Endothelial cell of umbilical vein (primary cell): ENCODE measurements at regions not wholly inside any gene's neighbourhood (a gene's known extent, or its start where the extent isn't known, plus 50 kb on each side); places are given as distances from the start of the nearest gene placed in this dataset.

Source experiments
- BruUV-seq: library from RNA; stranded (reverse); fragments of 400-500 nt; replicated peaks from 2 replicates; lab custom pipeline; 2021; lab: Mats Ljungman, UMichigan
- CTCF ChIA-PET: fragments of 300-600, 350-600 bp; sonication (Branson Sonifier 250); formaldehyde crosslinking; loops from one replicate; lab custom pipeline; 2021; ENCODE audit warnings: antibody characterized with exemption, inconsistent platforms; lab: Charles Lee
- POLR2A ChIA-PET: fragments of 300-600, 350-600 bp; sonication (Branson Sonifier 250); formaldehyde crosslinking; loops from one replicate; lab custom pipeline; 2021; ENCODE audit warnings: antibody characterized with exemption, inconsistent platforms; lab: Charles Lee
- DNase-seq: peaks from one replicate; pipeline ENCODE4 v3.0.0-alpha.2; 2011; ENCODE audit warnings: low read depth, low spot score
- FAIRE-seq: peaks from 2 replicates; lab custom pipeline; 2011; peaks lifted over from hg19 to GRCh38; lab: Jason Lieb, UNC
- H2AFZ ChIP-seq: 2 replicates; pipeline ENCODE4 v1.6.0; 2012; ENCODE audit warnings: low read depth, low read length, control low read depth, inconsistent platforms
- H3K27ac ChIP-seq: 2 replicates; pipeline ENCODE4 v1.5.1; 2011; ENCODE audit warnings: low read depth, mild to moderate bottlenecking, control low read depth, low read length, moderate library complexity; ENCODE audit not compliant: insufficient read depth
- H3K27me3 ChIP-seq, 2 experiments: 2 replicates each; pipeline versions ENCODE4 v1.6.0 to v1.6.1; 2011; ENCODE audit warnings: low read length in 2 of 2, mixed read lengths in 1 of 2; ENCODE audit not compliant: control insufficient read depth in 2 of 2, insufficient read depth in 2 of 2
- H3K36me3 ChIP-seq, 2 experiments: 2 replicates in 1 of 2; 3 replicates in 1 of 2; pipeline ENCODE4 v1.5.1; 2011; ENCODE audit warnings: low read length in 2 of 2, mild to moderate bottlenecking in 1 of 2, moderate library complexity in 1 of 2; ENCODE audit not compliant: control insufficient read depth in 2 of 2, insufficient read depth in 2 of 2; ENCODE audit errors: extremely low read depth in 1 of 2
- H3K4me1 ChIP-seq: 3 replicates; pipeline ENCODE4 v1.5.1; 2011; ENCODE audit warnings: mild to moderate bottlenecking, low read length; ENCODE audit not compliant: control insufficient read depth, insufficient read depth; ENCODE audit errors: extremely low read depth
- H3K4me2 ChIP-seq: 2 replicates; pipeline ENCODE4 v1.6.1; 2011; ENCODE audit warnings: low read length, control low read depth, mixed read lengths; ENCODE audit not compliant: insufficient read depth
- H3K4me3 ChIP-seq, 3 experiments: fragments of 200-600 bp in 1 of 3; sonication (generic), shearing (Covaris generic) in 1 of 3; replicated peaks in 1 of 3; 2 replicates each; pipeline ENCODE4 v1.5.1; 2011 to 2016; ENCODE audit warnings: control low read depth in 3 of 3, low read length in 3 of 3, mild to moderate bottlenecking in 2 of 3, inconsistent platforms in 1 of 3, low read depth in 1 of 3, moderate library complexity in 1 of 3; ENCODE audit not compliant: insufficient read depth in 1 of 3
- H3K79me2 ChIP-seq: 2 replicates; pipeline ENCODE4 v1.6.0; 2012; ENCODE audit warnings: low read length, inconsistent platforms; ENCODE audit not compliant: control insufficient read depth, insufficient read depth
- H3K9ac ChIP-seq: replicated peaks from 2 replicates; pipeline ENCODE3; 2011; ENCODE audit warnings: low read length, control low read depth; ENCODE audit not compliant: insufficient read depth; ENCODE audit errors: extremely low read depth
- H3K9me1 ChIP-seq: replicated peaks from 3 replicates; pipeline ENCODE4 v1.6.0; 2011; ENCODE audit warnings: mild to moderate bottlenecking, low read length; ENCODE audit not compliant: control insufficient read depth, insufficient read depth; ENCODE audit errors: extremely low read depth
- H3K9me3 ChIP-seq: replicated peaks from 2 replicates; pipeline ENCODE4 v1.5.1; 2012; ENCODE audit warnings: low read length, inconsistent platforms; ENCODE audit not compliant: control insufficient read depth, insufficient read depth
- H4K20me1 ChIP-seq: replicated peaks from 2 replicates; pipeline ENCODE3; 2011; ENCODE audit warnings: mild to moderate bottlenecking, low read length; ENCODE audit not compliant: control insufficient read depth, insufficient read depth; ENCODE audit errors: extremely low read depth
- FOS ChIP-seq: IDR thresholded peaks from 2 replicates; pipeline ENCODE4 v1.6.1; 2011; ENCODE audit warnings: mild to moderate bottlenecking, low read length, moderate library complexity, borderline replicate concordance; ENCODE audit not compliant: insufficient read depth
- GATA2 ChIP-seq: IDR thresholded peaks from 2 replicates; pipeline ENCODE4 v1.7.0; 2011; ENCODE audit warnings: low read depth, mild to moderate bottlenecking, moderate library complexity, mixed read lengths, low read length; ENCODE audit not compliant: insufficient read length, insufficient read depth
- JUN ChIP-seq: IDR thresholded peaks from 2 replicates; pipeline ENCODE4 v1.6.1; 2011; ENCODE audit warnings: borderline replicate concordance, low read depth; ENCODE audit not compliant: insufficient read length, insufficient read depth
- POLR2A ChIP-seq: IDR thresholded peaks from 2 replicates; pipeline ENCODE4 v1.6.1; 2012; ENCODE audit warnings: low read depth, mild to moderate bottlenecking, control low read depth, low read length
- POLR2AphosphoS5 ChIP-seq: IDR thresholded peaks from 2 replicates; pipeline ENCODE4 v1.6.1; 2012; ENCODE audit warnings: low read depth, mild to moderate bottlenecking, control low read depth, low read length, moderate library complexity; ENCODE audit not compliant: insufficient read depth
- dilution Hi-C: fragments of 300-500 bp; cut with MboI; formaldehyde crosslinking; loops from one replicate; pipeline ENCODE4 v1.15.0; 2019; ENCODE audit warnings: low sequenced_read_pairs; ENCODE audit not compliant: extremely low pct_ligation_motif_present
- intact Hi-C: fragments of 100-400 bp; cut with micrococcal nuclease; formaldehyde crosslinking; loops from one replicate; pipeline ENCODE4 v1.10.0; 2022
- TF ChIP-seq, protein P1 (sequence below), 2 donors: IDR thresholded peaks; 1 replicate in 1 of 2; 2 replicates in 1 of 2; pipeline ENCODE4 v1.5.1; 2011; ENCODE audit warnings: low read length in 2 of 2, mild to moderate bottlenecking in 2 of 2, moderate library complexity in 2 of 2, control low read depth in 1 of 2, inconsistent platforms in 1 of 2, low read depth in 1 of 2; ENCODE audit not compliant: insufficient read depth in 1 of 2; ENCODE audit errors: extremely low read depth in 1 of 2

DNA sequence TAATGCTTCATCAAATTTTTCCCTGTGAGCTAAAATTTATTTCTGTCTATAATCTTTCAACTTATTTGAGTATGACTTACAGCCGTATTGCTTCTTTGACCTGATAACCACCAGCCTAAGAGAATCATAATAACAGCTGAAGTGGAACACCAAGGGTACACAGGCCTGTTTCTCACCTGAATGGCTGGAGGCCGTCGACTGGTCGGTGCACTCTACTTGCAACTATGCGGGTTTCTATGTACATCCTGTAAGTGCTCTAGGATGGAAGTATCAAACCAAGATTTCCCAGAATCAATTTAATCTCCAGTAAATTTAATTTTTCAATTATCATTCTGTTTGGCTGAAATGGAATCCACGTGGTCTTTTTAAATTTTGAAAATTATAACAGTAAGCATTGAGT is 504.8 kb upstream of the PHF14 start:
- no peaks in the 10 kb centered on the region for H3K9me3 ChIP-seq
- ChIA-PET POLR2A (no interaction called here), CTCF (no interaction called here)
- no peaks in the 10 kb centered on the region for H3K9me1 ChIP-seq
- H3K27ac ChIP-seq = no peak overlapping the region
- no peaks in the 10 kb centered on the region for H3K36me3 ChIP-seq
- FAIRE-seq (no peak), DNase-seq (no peak)
- no peak for TF ChIP-seq POLR2A
- BruUV-seq = no TSS peak
- intact Hi-C loops = no loop called here
- H3K4me1 ChIP-seq = no peaks in the 10 kb centered on the region
- H2AFZ ChIP-seq = no peak overlapping the region
- no peaks in the 10 kb centered on the region for H3K27me3 ChIP-seq
- H3K4me3 ChIP-seq = no peak overlapping the region
- H3K79me2 ChIP-seq = no peaks in the 10 kb centered on the region
- dilution Hi-C loops = no loop called here
- H4K20me1 ChIP-seq = no peaks in the 10 kb centered on the region
- no peak overlapping the region for H3K9ac ChIP-seq
- no peak overlapping the region for H3K4me2 ChIP-seq

DNA sequence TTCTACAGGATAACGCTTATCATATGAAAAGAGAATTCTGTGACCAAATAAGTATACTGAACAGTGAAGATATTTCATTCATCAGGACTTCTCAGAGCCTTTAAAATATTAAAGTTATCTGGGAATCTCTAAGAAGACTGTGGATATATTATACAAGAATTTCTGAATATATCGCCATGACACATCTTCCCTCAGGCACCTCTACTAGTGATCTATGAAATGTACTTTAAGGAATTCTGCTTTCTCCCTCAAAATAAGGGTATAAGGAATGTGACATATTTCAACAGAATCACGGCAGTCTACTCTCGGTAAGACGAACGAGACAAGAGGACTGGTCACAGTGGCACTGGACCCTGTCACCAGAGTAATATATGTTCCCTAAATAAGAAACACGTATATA is 504.2 kb upstream of the PHF14 start:
- FAIRE-seq (no peak), DNase-seq (no peak)
- Histone ChIP-seq H3K27me3 (no peaks in the 10 kb centered on the region), H4K20me1 (no peaks in the 10 kb centered on the region), H3K9me3 (no peaks in the 10 kb centered on the region), H3K4me2 (no peak overlapping the region), H3K9me1 (no peaks in the 10 kb centered on the region), H2AFZ (no peak overlapping the region), H3K9ac (no peak overlapping the region), H3K36me3 (no peaks in the 10 kb centered on the region), H3K4me3 (no peak overlapping the region), H3K79me2 (no peaks in the 10 kb centered on the region), H3K27ac (no peak overlapping the region), H3K4me1 (no peaks in the 10 kb centered on the region)
- ChIA-PET POLR2A (no interaction called here), CTCF (no interaction called here)
- intact Hi-C loops = no loop called here
- dilution Hi-C loops = no loop called here
- TF ChIP-seq JUN (no peak), FOS (no peak), GATA2 (no peak), POLR2A (no peak), POLR2AphosphoS5 (no peak)
- TF ChIP-seq, protein P1, sequence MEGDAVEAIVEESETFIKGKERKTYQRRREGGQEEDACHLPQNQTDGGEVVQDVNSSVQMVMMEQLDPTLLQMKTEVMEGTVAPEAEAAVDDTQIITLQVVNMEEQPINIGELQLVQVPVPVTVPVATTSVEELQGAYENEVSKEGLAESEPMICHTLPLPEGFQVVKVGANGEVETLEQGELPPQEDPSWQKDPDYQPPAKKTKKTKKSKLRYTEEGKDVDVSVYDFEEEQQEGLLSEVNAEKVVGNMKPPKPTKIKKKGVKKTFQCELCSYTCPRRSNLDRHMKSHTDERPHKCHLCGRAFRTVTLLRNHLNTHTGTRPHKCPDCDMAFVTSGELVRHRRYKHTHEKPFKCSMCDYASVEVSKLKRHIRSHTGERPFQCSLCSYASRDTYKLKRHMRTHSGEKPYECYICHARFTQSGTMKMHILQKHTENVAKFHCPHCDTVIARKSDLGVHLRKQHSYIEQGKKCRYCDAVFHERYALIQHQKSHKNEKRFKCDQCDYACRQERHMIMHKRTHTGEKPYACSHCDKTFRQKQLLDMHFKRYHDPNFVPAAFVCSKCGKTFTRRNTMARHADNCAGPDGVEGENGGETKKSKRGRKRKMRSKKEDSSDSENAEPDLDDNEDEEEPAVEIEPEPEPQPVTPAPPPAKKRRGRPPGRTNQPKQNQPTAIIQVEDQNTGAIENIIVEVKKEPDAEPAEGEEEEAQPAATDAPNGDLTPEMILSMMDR (IDR thresholded peaks at IDR 0.05; ENCODE audit: extremely low read depth in 1 of 2, insufficient read depth in 1 of 2, low read depth in 1 of 2, low read length in 2 of 2) = no peak
- no TSS peak for BruUV-seq
